ENCODE measurements at regions not wholly inside any gene's neighbourhood (a gene's known extent, or its start where the extent isn't known, plus 50 kb on each side); places are given as distances from the start of the nearest gene placed in this dataset.
"Not testable (repeated sequence)": the region's sequence is repeated elsewhere in the genome, so short reads cannot be mapped to it uniquely, and the experiment has no call there.

DNA sequence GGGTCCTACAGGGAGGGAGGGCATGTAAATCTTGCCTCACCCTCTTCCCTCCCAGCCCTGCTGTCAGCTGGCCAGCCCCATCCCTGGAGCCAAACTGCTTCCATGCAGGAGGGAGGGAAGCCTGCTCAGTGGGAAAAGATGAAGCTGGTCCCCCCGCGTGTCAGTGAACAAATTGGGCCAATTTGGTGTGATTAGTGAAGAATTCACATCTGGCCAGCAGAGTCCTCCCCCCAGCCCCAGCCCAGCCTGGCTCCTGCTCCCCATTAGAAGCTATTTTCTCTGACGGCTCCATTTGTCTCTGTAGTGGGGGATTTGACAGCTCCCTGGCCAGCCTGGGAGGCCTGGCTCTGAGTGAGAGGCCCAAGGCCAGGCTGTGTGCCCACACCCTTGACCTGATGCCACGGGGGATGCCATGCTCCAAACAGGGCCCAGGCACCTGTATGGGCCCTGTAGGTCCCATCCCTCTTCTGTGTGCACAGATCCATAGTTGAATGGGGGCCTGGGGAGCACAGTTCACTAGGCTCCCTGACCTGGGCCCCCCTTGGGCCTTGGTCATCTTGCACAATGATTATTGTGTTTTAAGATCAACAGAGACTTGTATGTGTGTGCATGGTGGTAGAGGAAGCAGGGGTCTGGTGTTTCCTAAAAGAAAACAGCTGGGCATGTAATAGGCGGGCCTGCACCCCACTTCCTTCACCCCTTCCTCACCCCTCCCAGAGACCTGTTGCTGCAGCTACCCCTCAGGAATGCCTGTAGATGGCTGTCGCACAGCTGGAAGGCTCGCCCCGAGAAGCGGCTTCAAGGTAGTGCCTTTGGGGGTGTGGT lies 50.7 kb upstream of the TAC4 start:
- no peak for DNase-seq

DNA sequence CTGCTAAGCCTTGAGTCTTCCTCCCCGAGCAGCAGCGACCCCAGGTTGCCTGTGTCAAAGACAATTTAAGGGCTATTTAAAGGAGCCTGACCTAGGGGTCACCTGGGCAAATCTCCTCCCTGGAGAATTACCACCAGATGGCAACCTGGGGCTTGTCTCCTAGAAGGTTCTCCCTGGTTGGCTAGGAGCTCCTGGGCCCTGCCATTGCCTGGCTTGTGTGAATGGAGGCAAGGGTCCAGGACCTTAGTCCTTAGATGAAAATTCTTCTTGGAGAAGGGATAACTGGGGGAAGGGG lies 51.3 kb upstream of the TAC4 start:
- DNase-seq = no peak

DNA sequence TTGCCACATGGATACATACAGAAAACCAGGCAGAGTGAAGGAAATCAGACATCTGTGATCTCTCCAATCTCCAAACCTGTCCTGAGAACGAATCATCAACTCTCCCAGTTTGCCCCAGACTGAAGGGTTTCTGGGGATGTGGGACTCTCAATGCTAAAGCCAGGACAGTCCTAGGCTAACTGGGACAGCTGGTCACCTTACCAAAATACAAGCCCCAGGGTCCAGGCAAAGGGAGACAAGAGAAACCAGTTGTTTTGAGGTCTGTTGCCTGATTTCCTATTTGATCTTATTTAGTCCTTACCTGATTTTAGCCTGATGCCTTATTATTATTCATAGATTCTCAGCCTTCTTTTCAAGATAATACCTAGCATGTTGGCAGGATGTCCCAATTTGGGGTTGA lies 51.7 kb upstream of the TAC4 start:
- DNase-seq = no peak

DNA sequence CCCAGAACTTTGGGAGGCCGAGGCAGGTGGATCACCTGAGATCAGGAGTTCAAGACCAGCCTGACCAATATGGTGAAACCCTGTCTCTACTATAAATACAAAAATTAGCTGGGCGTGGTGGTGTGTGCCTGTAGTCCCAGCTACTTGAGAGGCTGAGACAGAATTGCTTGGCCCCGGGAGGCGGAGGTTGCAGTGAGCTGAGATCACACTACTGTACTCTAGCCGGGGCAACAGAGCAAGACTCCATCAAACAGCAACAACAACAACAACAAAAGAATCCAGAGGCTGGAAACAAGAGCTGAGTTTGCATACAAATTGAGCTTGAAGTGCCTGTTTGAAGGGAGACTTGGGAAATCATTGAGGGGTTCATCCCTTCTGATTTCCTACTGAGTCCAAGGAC lies 52.9 kb upstream of the TAC4 start:
- not testable (repeated sequence) for DNase-seq

DNA sequence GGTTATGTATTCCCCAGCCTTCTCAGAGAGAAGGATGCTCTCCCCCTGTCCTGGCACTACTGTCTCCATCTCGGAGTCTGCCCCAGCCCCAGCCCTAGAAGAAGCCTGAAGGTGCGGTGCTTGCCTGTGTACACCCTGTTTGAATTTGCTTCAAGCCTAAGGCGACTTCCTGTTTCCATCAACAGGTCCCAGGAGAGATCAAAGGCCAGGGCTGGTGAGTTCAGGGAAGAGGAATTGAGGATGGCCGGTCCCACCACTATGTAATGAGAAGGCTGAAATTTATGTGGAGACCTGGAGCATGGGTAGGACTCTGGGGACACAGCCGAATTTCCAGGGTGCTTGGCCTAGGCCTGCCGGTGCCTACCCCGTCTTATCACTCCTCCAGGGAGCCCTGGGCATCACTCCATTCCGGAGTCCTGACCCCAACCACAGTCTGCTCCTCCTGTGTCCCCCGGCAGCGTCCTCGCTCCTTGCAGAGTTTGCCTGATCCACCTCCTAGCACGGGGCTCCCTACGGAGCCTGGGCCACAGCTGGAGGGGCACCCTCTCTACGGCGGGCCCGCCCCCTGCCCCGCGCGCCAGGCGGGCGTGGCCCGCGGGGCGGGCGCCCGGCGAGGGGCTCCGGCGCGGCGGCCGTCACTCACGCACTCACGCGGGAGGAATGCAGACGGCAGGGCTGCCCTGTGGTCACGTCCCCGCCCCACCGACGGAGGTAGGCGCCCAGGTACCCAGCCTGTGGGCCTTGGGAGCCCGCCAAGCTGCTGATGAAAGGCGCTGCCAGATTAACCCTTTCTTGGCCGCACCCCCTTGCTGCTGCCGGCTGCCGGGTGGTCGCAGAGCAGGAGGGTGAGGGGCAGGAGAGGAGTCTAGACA lies 53.8 kb upstream of the TAC4 start:
- no peak for DNase-seq

DNA sequence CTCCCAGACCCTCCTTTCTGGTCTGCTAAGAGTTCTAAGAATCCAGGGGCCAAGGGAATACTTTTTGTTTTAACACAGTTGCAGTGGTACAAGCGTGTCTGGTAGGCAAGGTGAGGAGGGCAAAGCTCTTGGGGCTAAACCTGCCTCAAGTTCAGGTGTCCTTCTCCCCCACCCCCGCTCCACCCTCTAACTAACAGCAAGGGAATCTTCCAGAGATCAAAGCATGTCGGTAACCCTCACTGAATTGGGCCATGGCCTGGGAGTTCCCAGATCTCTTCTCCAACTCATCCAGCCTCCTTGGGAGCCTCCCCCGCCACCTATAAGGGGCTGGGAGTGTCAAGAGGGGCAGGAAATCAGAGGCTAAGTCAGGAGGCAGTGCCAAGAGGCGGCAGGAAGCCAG lies 55.7 kb upstream of the TAC4 start:
- DNase-seq = no peak

DNA sequence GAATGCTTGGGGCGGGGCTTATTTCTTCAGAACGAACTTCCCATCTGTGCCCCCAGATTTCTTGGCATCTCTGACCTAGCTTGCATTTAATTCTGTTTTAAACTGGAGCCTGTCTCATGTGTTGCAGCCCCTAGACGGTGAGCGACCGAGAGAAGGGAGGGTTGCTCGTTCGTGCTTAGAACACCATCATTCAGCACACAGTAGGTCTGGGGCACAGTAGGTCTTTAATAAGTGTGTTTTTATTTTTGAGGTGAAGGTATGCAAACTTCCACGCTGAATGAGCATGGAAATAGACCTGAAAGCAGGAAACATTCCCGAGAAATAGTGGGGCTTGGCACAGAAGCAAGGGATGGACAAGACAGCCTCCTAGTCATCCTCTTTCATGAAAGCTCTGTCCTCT lies 57.0 kb upstream of the TAC4 start:
- DNase-seq = no peak

DNA sequence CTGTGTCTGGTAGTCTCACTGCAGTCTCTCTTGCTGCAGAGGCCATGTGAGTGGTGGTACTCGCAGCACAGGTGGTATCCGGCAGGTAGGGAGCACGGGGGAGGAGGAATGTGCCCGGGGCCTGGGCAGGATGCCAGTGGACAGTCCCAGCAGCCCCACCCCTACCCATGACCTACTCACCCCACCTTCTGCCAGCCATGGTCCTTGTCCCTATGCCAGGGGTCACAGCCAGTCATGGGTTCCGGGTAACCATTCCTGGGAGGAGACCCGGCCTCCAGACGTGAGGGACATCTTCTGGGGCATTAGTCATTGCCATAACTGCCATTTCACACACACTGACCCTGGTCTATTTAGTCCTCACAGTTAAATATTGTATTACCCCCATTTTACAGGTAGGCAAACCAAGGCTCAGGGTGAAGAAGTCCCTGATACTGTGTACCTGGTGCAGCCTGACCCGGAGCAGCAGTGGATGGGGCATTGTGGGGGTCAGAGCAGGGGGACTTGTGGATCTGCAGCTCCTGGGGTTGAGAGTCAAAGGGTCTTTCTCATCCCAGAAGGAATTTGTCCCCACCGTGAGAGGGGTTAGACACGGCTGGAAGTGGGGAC lies 58.8 kb upstream of the TAC4 start:
- no peak for DNase-seq

DNA sequence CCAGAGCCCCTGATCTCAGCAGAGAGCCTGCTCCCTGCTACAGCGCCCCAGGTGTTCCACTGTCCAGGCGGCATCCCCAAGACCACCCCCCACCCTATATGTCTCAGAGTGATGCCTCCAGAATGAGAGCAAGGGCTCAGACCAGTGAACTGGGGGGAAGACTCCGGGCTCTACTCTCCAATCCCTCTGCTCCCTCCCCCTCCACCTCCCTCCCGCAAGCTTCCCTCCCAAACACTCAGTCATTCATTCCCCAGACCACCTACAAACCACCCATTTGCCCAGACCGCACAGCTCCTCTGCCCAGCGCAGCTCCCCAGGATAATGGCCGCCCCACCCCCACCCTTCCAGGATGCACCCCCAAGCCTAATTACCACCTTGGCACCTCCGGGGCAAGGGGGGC lies 59.4 kb upstream of the TAC4 start:
- no peak for DNase-seq

DNA sequence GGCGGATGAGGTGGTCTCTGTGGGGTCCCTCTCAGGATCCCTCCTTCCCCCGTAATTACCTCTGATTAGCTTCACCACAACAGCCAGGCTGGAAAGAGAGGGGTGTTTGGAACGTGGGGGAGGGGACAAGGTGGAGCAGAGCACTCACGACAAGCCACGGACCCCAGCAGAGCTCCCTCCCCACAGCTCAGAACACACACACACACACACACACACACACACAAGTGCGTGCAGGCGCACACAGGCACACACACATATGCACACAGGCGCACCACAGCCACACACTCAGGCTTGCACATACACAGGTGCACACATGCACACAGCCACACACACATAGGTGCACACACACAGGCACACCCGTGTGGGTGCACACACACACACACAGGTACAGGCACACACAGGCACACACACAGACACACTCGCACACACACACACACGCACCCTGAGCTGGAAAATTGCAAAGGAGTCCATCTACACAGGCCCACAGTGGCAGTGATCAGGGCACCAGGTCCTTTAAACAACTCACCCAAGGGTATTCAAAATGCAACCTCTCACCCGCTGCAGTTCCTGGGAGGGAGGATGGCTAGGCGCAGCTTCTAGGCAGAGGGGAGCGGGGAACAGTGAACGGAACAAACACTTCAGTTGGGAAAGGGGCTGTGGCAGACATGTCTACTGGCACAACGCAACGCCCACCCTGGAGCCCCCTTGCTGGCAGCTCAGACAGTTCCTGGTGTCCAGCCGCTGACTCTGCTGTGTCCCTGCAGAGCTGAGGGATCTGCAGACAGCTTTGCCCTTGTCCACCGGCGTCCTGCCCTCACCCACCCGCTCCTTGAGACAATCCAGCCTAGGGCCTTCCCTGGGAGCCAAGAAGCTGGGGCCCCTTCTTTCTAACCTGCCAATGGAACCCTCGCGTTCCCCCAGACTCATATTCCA lies 59.9 kb upstream of the DLX4 start:
- no peak for DNase-seq

DNA sequence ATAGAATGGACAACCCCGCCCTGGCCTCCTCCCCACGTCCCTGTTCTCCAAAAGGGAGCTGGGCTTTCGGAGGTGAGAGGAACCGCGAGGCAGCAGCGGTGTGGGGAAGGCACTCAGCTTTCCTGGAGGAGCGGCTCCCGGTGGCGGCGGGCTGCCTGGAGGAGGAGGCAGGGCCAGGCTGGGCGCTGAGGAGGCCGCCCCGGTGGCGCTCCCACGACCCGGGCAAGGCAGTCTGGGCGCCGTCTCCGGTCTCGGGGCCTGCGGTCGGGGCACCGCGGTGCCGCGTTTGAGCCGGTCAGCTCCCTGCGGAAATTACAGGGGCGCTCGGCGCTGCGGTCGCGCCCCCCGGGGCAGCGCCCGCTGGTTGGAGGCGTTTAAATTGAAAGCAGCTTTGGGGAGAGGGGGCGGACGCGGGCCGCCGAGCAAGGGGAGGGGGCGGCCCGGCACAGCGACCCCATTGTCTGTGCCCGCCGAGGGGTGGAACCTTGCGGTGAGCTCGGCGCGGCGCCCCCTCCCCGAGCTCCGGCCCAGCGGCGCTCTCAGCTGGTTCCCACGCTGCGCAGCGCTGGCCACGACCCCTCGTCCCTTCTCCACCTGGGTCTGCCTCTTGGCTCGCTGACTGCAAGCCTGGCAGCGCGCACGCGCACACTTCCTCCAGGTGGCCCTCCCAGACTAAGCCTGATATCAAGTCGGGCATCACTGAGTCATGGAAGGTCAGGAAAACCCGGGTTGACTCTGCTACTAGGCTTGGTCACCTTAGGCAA lies 58.7 kb upstream of the DLX4 start:
- DNase-seq = peak; percentile 7

DNA sequence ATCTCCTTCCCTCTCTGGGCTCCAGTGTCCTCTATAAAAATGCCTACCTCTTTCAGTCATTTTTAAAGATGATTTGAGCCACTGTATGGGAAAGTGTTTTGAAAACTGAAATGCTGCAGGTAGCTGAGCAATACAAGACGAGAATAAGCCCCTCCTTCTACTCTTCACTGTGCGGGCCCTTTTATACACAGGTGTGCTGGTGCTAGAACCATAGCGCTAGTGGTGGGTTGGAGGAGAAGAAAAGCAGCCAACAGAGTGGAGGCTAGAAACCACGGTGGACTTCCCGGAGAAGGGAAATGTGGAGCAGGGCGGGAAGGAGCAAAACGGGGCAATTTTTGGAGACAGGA lies 58.2 kb upstream of the DLX4 start:
- no peak for DNase-seq

DNA sequence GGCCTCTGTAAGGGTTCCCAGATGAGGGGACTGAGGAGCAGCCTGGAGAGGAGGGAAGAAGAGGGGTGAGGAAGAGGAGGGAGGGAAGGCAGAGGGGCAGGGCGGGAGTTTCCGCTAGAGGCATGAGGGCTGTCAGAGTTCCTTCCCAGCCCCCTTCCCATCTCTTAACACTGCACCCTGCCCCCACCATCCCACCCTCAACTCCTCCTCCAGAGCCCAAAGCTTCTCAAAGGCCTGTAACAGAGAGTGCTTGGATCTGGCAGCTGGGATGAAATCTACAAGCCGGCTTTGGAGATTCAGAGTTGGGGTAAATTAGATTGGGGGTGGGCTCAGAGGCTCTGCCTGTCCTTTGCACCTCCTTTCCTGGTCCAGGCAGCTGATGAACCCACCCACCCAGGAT lies 57.3 kb upstream of the DLX4 start:
- no peak for DNase-seq

DNA sequence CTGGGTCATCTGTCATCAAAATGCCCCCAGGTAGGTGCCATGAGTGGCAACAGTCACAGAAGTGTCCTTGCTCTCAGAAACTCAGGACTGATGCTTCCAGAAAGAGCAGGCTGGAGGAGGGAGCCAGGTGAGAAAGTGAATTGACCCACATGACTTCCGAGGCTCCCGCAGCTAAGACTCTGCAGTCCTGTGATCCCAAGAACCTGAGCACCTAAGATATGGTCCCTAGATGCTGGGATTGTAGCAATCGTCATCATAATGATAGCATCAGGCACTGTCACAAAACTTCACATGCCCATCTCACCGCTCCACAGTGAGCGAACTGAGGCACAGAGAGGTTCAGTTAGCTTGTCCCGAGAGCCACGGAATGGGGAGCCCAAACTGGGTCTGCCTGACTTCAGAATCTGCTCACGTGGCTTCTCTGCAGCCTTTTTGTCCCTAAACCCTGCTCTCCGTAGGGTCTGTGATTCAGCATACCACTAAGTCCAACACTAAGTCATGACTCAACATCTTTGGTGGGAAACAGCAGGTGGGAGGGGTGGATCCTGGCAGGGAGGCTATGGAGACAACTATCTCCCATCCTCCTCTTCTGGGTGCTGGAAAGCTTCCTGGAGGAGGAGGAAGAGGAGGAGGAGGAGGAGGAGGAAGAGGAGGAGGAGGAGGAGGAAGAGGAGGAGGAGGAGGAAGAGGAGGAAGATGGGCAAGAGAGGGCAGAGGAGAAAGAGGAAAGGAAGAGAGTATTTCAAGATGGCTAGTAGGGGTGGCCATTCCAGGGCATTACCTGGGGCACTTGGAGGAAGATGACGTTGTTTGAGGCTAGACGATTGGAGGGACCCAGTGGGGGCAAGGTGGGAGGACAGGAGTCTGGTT lies 55.5 kb upstream of the DLX4 start:
- DNase-seq = no peak

DNA sequence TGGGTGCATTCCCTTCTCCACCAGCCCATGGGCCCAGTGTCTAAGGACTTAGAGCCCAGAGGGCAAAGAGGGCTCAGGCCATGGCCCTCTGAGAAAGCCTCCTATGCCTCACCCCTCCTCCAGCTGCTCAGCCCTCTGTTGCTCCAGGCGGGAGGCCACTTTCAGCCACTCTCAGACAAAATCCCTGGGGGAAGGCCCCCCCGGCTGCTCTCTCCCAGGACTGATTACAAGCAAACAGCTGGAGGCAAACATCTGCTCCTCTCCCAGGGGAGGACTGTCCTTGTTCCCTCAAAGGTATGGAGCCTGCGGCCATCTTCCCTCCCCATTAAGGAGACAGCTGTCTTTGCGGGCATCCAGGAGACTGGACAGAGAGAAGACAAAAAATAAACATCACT lies 54.9 kb upstream of the DLX4 start:
- no peak for DNase-seq

DNA sequence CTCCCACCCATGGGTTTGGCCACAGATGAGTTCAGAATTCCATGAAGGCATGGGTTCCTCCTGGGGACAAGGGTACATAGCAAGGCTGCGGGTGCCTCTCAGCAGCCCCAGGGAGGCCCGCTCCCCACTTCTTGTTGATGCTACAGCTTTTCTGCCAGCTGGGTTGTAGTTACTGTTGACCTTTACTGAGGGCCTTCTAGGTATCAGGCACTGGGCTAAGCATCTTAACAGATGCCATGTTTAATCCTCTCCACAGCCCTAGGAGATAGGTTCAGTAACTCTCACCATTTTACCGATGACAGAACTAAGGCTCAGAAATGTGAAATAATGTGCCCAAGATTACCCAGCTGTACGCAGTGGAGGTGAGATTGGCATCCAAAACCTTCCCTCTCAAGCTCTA lies 54.3 kb upstream of the DLX4 start:
- DNase-seq = no peak

DNA sequence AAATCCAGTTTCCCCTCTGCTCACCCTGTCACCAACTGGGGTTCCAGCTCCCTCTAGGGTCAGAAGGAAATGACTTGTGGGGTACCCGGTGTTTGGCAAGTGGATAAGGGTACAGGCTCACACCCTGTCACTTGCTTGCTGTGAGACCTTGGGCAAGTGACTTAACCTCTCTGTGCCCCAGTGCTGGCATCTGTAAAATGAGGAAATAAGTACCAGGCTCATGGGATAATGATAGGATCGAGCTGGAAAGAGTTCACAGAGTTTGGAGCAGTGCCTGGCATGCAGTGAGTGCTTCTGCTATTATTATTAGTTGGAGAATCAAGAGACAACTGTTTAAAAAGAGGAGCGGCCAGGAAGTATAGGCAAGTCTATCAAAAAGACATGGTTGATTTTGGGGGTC lies 53.7 kb upstream of the DLX4 start:
- no peak for DNase-seq

DNA sequence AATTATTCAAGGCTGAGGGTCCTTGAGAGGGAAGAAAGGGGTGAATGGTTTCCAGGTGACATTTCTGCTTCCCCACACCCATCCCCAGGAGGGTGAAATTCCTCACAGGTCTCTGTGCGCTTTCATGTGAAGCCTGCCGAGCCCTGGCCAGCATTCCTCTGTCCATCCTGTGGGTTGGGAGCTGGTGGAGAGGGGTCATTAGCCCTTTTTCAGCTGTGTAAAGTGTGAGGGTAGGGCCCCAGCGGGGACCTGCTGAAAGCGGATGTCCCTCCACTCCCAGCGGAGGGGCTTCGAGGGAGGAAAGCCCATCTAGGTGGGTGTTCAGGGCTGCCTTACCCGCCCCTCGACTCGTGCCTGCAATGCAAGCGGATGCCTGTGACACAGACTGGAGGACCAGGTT lies 53.3 kb upstream of the DLX4 start:
- no peak for DNase-seq

DNA sequence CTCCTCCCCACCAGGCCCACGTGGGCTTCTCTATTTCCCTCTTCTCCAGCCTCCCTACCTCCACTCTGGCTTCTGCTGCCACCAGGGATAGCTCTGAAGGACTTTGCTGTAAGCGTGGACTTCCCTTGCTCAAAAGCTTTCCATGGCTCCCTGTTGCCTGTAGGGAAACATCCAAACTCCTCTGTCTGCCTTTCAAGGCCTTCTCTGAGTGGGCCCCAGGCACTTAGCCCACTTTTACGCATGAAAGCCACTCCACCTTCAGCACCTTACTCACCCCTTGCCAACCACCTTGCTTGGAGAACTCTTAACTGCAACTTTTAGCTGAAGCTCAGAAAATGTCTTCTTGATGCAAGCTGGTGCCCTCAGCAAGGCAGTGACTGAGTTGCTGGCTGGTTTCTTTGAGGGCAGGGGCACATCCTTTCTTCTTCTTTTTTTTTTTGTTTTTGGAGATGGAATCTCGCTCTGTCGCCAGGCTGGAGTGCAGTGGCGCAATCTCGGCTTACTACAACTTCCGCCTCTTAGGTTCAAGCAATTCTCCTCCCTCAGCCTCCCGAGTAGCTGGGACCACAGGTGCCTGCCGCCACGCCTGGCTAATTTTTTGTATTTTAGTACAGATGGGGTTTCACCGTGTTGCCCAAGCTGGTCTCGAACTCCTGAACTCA lies 52.0 kb upstream of the DLX4 start:
- DNase-seq = no peak

DNA sequence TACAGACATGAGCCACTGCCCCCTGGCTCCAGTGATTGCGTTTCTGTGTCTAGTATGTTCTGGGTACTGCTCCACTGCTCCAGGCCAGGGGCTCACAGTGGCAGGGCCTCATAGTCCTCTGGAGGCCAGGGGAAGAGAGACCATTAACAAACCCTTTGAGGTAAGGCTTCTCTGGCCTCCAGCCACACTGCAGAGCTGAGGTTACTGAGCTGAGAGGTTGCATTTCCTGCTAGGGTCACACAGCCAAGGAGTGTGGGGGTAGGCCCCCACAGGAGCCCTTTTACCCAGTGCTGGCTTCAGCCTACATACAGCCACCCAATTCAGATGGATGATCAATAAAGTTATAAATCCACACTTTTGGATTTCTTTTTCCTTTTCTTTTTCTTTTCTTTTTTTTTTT lies 50.4 kb upstream of the DLX4 start:
- no peak for DNase-seq
